ENCODE measurements at regions not wholly inside any gene's neighbourhood (a gene's known extent, or its start where the extent isn't known, plus 50 kb on each side); places are given as distances from the start of the nearest gene placed in this dataset.

- TF ChIP-seq CTCF (conservative IDR thresholded peaks at IDR 0.05; ENCODE audit: low read length): no peak
- no peak for TF ChIP-seq EZH2phosphoT487 (IDR thresholded peaks at IDR 0.05; ENCODE audit: borderline replicate concordance)
Observed at GRCh38 chr15:98546329-98546728, 102.0 kb upstream of the IGF1R start.

Data from Loucy (cell line).